NOMO-1 treated with dmso at 0.1 percent for 144 hours (cell line): ENCODE measurements at regions not wholly inside any gene's neighbourhood (a gene's known extent, or its start where the extent isn't known, plus 50 kb on each side); places are given as distances from the start of the nearest gene placed in this dataset.

ENCODE experiments used
- DNase-seq: peaks from one replicate; lab custom pipeline; 2025; ENCODE audit not compliant: unreplicated experiment; lab: John Stamatoyannopoulos, UW

DNA sequence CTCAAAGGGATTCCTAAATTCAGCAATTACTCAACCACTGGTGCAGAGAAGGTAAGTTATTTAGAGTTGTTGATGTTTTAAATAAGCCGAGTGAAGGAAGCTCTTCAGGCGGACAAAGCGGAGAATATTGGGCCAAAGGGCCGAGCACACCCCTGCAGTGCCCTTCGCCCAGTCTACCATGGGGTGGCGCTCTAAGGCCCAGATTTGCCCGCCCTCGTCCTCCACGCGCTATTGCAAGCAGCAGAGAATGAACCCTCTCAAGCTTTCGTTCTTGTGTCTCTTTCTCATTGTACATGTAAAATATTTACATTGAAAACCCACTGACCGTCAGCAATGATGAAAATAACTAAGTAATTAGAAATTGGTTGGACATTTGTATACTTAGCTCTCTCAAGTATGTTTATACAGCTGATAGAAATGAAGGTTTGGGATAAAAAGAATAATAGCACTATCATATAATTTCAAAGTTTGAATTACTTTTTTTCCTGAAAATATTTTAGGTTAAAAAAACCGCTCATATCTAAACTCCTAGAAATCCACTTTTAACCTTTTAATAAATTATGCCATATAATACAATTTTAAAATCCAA, 195.0 kb upstream of the CEP162 start:
- peak; percentile 10 for DNase-seq

DNA sequence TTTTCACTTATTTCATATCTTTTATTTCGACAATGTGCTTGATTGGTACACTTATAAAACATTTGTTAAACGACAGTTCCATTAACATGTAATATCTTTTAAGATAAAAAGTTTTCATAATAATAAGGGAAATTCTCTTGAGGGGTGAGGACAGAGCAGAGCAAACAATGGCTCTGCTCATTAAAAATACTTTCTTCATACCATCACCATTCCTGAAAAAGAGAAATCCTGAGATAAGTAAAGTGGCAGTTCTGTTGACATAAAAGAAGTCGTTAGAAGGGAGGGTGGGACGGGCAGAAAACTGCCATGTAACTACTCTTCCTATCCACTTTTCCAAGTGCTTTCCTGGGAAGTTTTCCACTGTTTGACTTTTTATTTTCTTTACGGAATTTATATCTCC, 193.6 kb upstream of the CEP162 start:
- DNase-seq: no peak

DNA sequence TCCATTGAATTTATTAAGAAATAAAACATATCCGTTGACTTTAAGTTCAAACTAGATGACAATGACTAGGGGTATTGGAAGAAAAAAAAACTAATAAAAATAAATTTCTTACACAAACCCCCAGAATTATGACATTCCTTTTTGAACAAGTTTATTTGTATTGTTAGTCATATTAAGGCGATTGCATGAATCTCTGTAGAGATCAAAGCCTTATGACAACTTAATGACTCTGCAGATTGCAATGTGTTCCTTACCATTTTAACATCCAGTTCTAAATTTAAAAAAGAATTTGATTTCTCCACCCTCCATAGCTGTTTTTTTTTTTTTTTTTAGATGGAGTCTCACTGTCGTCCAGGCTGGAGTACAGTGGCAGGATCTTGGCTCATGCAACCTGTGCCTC, 189.8 kb upstream of the CEP162 start:
- DNase-seq: no peak

DNA sequence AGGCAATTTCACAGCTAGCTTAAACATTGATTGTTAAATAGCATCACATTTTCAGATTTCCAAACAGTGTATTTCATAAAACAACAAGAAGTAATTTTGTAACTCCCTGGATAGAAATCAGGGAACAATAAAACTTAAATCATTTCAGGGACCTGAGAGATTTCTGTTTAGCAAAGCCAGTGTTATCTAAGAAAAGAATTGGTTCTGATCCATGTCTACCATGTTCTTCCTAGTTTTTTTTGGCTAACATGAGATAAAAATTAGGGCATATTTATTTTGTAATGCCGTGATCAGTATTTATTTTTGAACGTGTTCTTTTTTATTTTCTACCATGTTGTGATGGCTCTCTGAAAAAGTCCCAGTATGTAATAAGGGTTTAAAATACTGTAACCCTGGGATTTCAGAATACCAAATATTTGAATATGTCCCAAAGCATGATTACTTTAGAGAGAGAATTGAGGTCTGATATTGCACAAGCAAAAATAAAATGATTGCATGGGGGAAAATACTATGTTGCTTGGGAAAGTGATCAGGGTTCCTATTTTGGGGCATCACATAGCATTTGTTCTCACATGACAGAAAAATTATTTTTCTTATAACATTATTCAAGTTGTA, 188.7 kb upstream of the CEP162 start:
- DNase-seq: no peak

DNA sequence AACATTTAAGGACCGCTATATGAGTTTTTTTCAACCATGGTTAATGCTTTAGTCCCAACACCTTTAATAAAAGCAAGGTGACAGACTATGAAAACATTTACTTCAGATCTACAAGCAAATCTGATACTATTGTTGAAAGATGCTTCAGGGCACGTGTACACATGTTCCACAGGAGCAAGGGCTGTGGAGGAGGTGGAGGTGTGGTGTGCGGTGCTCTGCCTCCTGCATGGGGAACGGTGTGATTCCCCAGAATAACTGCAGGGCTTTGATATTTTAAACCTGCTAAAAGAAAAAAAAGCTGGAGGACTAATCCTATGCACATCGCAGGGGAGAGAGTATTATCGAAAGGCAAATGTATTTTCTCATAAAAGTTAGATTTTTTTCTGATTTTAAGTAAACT, 188.1 kb upstream of the CEP162 start:
- DNase-seq: no peak

DNA sequence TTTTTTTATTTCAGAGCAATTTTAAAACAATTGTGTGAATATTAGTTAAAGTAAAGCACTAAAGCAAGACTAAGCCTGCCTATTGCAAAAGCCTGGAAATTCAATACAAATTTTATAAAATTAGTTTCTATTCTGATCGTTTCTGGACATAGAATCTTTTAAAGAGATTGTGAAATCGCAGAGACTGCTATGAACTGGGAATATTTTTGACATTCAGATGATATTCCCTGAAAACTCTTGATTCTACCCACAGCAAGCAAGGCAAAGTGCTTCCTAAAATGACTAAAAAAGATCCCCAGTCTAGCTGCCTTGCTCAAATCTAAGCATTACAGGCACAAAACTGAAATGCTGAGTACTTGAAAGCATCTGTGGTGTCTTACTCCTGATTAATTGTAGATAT, 187.6 kb upstream of the CEP162 start:
- DNase-seq: no peak

DNA sequence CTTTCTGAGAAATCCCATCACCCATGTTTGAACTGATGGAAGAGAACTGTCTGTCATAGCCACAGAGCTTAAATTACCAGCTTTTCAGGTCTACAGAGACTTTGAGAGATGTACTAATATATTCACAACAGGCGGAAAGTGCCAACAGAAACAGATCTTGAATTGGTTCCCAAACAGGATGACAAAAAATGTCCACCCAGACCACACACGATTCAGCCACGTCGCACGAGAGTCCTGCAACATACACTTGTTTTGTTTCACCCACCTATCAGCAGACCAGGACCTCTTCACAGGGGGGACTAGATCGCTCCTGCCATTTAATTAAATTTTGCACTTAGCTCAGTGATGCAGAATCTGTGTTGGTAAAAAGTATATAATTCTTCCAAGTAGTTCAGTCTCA, 187.1 kb upstream of the CEP162 start:
- DNase-seq: no peak

DNA sequence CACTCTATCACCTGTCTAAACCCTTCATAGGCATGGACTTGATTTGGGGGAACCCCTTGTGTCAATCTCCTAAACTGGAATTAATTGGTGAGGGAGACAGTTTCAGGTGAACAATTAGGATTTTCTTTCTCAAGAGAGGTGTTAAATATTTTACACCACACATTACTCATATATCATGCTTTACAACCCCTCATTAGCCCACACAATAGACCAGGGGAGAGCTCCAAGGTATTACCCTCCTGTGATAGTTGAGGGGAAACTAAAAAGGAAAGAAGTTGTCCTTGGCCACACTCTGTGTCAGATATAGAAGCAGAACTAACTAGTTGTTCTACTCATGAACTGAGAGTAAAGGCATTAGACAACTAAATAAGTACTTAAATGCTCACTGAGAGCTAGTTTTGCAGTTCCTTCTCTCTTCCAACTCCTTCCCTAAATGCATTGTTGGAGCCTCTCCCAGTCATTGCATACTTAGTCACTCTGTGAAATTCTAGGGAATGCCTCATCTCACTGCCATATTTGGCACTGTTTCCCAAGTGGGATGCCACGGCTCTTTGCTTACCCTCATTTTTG, 183.7 kb upstream of the CEP162 start:
- DNase-seq: no peak

DNA sequence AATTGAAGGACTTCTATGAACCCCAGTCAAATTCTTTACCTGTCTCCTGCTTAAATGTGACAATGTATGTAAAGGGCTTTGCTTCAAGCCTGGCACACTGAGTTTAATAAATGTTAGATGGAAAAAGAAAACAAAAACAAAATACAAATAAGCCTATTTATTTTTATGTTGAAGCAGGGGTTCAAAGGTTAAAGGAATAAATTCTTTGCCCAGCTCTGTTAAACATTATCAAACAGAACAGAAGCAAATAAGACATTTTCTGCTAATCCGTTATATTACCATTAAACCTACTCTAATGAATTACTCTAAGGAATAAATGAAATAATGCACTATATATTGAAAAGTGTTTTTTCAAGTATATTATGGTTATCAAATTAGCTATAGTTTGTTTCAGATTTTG, 182.5 kb upstream of the CEP162 start:
- DNase-seq: no peak

DNA sequence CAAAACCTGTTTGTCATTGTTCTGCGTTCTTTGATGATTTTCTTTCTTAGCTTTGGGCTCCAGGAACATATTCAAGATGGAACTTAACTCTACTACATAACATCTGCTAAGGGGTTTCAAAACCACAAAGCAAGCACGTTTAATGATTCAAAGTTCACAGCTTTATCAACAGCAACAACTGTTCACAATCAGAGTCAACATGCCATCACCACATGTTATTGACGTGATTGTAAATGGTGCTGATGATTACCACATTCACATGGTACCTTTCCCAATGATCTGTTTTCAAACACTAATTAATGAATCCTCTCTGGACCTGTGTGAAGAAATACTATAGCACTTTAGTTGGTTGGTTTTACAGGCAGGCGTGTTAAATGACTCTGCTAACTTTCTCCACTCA, 180.6 kb upstream of the CEP162 start:
- no peak for DNase-seq

DNA sequence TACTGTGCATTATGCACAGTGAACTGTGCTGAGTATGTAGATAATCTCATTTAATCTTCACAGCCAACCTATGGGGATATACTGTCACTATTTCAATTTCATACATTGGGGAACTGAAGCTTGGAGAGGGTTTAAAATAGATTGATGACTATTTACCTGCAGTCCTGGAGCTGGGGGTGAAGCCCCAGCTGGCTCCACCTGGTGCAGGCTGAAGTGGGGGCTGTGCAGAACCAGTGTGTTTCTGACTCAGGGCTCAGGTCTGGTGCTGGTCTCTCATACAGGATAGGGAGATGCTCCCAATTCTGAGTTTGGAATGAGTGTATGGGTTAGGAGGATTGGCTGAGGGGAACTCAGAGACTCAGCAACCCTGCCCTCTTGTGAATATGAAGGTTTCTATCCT, 176.1 kb upstream of the CEP162 start:
- no peak for DNase-seq

DNA sequence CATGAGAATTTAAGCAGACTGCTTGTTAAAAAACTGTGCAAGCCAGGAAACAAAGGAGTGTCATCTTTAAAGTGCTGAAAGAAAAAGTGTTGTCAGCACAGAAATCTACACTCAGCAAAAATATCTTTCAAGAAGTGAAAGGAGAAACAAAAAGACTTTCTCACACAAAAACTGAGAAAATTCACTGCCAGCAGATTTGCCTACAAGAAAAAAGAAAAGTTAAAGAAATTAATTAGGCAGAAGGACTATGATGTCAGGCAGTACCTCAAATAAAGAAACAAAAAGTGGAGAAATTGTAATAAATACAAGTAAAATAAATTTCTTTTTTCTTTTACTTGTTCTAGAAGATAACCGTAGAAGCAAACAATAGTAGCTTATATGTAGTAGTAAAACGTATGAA, 171.6 kb upstream of the CEP162 start:
- DNase-seq: no peak

DNA sequence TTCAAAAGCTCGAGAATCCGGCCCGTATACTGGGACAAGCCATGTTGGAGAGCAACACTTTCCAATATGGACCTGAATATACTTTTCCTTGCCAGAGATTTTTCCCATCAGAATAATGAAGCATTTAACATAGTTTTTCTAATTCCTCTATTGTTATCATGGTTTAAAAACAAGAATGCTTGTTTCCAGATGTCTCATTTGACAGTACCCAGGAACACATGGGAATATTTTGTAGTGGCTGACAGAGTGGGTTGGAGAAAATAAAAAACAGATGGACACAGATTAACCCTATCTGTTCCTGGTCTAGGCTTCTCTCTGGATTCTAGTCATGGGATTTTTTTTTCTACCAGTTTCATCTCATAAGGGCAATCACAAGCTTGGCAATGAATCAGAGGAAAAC, 164.8 kb upstream of the CEP162 start:
- no peak for DNase-seq

DNA sequence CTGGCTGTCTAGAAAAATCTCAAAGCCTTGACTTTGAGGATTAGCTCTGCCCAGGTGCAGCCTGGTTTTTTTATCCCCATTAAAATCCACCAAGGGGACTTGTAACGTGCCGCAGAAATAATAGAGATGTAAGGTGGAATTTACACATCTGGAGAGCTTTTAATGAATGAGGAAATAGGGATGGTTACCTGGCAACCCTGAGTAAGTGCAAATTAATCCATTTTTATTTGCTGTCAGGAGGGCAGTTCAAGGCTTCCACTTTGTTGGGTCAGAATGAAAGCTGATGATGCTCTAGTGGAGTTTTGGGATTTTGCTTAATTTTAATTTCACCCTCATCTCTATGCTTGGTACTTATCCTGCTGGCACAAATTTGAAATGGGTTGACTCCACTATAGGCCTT, 163.4 kb upstream of the CEP162 start:
- no peak for DNase-seq

DNA sequence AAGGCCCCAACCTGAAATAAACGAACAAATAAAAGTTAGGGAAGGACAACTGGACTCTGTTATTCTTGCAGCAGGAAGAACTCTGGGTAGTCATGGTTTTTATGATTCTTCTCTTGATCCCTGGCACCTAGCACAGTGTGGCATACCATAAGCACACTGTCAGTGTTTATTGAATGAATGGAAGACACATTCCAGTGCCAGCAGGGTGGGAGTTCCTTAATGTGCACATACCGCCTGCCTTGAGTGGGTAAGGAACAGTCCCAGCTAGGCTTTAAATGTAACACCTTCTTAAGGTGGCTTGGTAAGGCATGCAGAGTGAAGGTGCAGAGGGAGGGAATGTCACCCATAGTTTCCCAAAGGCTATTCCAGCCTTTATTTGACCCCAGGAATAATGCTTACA, 162.9 kb upstream of the CEP162 start:
- no peak for DNase-seq

DNA sequence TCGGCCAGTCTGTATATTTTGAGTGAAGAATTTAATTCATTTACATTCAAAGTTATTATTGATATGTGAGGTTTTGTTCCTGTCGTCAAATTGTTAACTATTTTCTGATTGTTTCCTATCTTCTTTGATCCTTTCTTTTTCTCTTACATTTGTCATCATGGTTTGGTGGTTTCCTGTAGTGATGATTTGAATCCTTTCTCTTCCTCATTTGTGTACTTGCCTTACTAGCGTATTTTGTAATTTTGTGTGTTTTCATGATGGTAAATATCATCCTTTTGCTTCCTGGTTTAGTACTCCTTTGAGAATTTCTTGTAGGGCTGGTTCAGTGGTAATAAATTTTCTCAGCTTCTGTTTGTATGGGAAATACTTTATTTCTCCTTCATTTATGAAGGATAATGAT, 151.7 kb upstream of the CEP162 start:
- no peak for DNase-seq

DNA sequence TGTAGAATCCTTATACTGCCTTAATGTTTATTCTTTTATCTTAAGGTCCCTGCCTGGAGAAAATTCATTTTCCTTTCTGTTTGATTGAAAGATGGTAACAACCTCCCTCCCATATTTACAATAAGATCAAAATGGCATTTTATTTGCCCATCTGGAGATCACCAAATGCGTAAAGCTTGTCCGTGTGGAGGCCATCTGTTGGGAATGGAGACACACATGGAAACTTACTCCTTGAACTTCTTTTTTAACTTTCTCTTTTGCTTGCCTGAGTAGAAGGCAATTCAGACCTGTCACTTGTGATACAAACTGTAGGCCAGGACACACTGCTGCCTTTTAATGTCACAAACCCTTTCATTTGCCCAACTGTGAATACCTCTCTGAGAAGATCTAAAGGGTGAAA, 144.8 kb upstream of the CEP162 start:
- DNase-seq: no peak

DNA sequence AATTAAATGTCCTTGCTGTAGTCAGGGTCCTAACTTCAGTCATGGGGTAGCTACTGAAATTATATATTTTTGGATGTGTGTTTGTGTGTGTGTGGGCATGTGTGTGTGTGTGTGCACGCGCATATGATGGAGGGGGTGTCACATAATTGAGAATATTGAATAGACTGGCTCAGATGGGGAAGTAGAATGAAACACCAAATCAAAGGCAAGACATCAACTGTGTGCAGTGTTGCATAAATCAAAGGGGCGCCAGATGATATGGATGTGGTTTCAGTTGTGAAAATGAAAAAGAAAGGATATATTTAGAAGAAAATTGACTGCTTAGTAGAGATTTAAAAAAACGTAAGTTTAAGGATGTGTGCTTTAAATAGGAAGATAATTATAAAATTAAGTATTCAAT, 144.2 kb upstream of the CEP162 start:
- DNase-seq: no peak

DNA sequence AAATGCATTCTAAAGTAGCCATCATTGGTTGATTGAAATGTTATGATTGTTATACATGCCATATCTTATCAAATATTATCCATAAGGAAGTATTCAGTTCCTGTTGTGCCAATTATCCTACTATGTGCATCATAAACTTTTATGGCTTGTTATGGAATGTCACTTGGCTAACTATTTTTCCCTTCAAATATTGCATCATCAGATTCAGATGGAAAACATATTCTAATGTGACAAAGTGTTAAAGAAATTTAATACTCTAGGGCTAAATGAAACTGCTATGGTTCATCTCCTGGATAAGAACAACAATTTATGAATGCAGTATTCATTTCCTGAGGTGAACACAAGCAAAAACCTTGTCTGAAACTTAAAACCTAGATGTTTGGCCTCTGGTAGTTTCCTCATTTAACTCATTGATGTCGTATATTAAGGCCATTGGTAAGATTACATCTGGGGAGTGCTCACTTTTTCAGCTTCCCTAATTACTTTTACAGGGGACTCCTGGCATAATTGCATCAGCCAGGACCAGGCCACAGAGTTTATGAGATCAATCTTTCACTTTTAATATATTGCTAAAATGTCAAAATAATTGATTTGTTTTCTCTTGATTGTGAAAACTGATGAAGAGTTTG, 134.9 kb upstream of the CEP162 start:
- DNase-seq: no peak

DNA sequence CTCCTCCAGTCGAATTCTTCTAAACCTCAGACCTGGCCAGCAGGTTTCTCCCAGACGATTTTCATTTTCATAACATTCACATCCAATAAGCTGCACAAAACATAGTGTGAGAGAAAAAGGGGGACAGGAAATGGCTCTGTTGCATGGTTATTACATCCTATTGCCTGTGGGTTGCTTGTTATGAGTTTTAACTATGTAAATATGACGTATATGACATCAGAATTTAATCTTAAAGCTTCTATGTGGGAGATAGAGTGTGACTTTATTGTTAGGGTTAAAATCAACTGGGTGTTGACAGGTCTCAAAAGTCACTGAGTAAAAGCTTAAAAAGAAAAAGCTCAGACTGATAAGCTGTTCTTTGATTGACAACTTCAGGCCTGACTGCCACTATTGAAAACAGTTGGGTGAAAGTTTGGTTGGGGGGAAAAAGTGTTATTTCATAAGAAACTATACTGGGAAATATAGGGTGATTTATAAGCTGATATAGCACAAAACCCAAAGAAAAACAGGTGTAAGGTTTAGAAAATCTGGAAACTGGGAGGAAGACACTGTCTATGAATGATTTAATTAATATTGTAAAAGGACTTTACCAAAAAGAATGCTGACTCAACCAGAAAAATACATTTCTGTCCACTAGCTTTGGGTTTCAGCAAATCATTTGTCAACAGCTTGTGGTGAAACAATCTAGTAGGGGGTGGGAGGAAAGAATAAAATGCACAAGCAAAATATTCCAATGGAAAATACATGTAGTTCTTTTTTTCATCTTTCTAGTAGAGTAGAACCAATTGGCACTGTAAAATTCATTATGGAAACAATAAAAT, 134.1 kb upstream of the CEP162 start:
- DNase-seq: no peak

DNA sequence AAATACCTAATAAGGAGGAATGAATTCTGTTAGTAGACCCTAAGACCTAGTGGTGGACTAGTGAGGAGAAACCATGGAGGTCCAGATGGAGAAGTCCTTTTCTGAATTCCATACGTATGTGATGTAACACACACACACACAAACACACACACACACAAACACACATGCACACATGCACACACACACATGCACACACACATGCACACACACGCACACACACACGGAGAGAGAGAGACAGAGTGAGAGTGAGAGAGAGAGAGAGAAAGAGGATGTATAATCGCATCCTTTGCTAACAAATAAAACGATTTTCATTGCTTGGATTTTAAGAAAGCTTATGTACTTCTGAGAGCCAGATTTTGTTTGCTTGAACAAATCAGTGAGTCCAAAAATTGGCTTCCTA, 132.6 kb upstream of the CEP162 start:
- no peak for DNase-seq

DNA sequence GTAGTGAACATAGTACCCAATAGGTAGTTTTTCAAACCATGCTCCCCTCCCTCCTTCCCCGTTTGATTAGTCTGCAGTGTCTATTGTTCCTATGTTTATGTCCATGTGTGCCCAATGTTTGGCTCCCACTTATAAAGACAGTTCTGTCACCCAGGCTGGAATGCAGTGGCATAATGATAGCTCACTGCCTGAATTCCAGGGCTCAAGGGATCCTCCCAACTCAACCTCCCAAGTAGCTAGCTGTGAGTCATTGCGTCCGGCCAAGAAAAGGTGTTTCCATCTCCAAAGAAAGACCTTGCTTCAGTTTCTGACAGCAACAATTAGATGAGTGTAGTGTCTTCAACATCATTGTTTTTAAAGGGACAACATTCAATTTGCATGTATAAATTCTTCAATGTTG, 131.1 kb upstream of the CEP162 start:
- no peak for DNase-seq
